Right atrium auricular region (tissue), 2 donors: ENCODE measurements at regions not wholly inside any gene's neighbourhood (a gene's known extent, or its start where the extent isn't known, plus 50 kb on each side); places are given as distances from the start of the nearest gene placed in this dataset.
A peak's percentile ranks its signal among the peaks of the same experiment; 100 is the strongest.
"Not testable (repeated sequence)": the region's sequence is repeated elsewhere in the genome, so short reads cannot be mapped to it uniquely, and the experiment has no call there.

Experiments
- DNase-seq: peaks from one replicate; pipeline ENCODE4 v3.0.0-alpha.2; 2019; ENCODE audit warnings: low spot score
- H3K27ac ChIP-seq, 2 donors: fragments of 200-600 bp; sonication (generic); 1 replicate in 1 of 2; 2 replicates in 1 of 2; pipeline ENCODE4 v1.5.1; 2016 to 2019
- H3K27me3 ChIP-seq, 2 donors: fragments of 200-600 bp; sonication (generic); one replicate each; pipeline versions ENCODE4 v1.5.1 to v1.6.0; 2017 to 2019
- H3K36me3 ChIP-seq: fragments of 200-600 bp; sonication (generic); one replicate; pipeline ENCODE4 v1.5.1; 2016
- H3K4me1 ChIP-seq, 2 donors: fragments of 200-600 bp; sonication (generic); one replicate each; pipeline versions ENCODE4 v1.5.1 to v1.6.0; 2017 to 2019
- H3K4me3 ChIP-seq, 2 donors: fragments of 200-600 bp; sonication (generic); 1 replicate in 1 of 2; 2 replicates in 1 of 2; pipeline ENCODE4 v1.5.1; 2017 to 2019; ENCODE audit warnings: mild to moderate bottlenecking in 1 of 2, moderate library complexity in 1 of 2
- H3K9me3 ChIP-seq, 2 donors: fragments of 200-600 bp; sonication (generic); one replicate each; pipeline ENCODE4 v1.5.1; 2019
- TF ChIP-seq, protein P1 (sequence below), 2 donors: fragments of 200-600 bp; sonication (generic); IDR thresholded peaks; one replicate each; pipeline ENCODE4 v1.5.1; 2019; ENCODE audit warnings: antibody characterized with exemption in 2 of 2

DNA sequence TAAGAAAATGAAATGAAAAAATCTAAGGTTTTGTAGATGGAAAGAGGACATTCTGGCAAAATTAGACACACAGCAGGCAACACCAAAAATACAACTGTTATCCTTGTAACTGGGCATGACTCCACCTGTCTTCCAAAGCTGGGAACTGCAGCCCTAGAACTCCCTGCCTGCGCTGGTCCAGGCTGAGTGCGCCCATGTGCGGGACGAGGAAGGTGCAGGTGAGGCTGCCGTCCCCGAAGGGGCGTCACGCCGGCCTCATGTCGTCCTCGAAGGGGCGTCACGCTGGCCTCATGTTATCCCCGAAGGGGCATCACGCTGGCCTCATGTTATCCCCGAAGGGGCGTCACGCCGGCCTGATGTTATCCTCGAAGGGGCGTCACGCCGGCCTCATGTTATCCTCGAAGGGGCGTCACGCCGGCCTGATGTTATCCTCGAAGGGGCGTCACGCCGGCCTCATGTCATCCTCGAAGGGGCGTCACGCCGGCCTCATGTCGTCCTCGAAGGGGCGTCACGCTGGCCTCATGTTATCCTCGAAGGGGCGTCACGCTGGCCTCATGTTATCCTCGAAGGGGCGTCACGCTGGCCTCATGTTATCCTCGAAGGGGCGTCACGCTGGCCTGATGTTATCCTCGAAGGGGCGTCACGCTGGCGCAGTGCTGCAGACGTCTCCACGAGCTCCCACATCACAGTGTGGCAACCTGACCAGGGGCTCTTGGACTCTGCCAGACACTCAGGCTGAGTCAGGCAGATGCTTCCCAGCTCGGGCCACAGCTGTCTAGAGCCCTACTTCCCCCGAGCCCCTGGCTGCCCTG lies 100.3 kb upstream of the SALL3 start:
- peak; percentile 36 for DNase-seq
- not testable (repeated sequence) for H3K4me3 ChIP-seq, H3K27me3 ChIP-seq, H3K27ac ChIP-seq, H3K36me3 ChIP-seq, H3K9me3 ChIP-seq, H3K4me1 ChIP-seq
- TF ChIP-seq, protein P1, sequence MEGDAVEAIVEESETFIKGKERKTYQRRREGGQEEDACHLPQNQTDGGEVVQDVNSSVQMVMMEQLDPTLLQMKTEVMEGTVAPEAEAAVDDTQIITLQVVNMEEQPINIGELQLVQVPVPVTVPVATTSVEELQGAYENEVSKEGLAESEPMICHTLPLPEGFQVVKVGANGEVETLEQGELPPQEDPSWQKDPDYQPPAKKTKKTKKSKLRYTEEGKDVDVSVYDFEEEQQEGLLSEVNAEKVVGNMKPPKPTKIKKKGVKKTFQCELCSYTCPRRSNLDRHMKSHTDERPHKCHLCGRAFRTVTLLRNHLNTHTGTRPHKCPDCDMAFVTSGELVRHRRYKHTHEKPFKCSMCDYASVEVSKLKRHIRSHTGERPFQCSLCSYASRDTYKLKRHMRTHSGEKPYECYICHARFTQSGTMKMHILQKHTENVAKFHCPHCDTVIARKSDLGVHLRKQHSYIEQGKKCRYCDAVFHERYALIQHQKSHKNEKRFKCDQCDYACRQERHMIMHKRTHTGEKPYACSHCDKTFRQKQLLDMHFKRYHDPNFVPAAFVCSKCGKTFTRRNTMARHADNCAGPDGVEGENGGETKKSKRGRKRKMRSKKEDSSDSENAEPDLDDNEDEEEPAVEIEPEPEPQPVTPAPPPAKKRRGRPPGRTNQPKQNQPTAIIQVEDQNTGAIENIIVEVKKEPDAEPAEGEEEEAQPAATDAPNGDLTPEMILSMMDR (IDR thresholded peaks at IDR 0.05): peak in 1 of 2 donors; percentile 65

DNA sequence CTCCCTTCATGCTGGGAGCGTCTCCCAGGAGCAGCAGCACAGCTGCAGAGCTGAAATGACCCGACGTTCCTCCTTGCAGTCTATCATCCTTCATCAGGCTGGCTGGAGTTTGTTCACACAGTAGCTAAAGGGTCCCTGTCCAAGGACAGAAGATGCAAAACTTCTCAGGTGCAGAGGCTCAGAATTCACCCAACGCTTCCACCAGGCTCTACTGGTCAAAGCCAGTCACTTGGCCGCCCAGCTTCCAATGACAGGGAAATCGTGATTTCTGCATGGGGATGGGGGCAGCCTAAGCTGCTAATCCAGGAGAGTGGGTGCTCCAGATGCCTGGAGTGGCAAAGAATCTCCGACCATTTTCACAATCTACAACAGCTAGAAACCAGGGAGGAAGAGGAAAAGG lies 97.0 kb upstream of the SALL3 start:
- no peaks in the 10 kb centered on the region for H3K4me1 ChIP-seq
- H3K4me3 ChIP-seq: no peak overlapping the region
- TF ChIP-seq, protein P1 (IDR thresholded peaks at IDR 0.05): no peak
- no peaks in the 10 kb centered on the region for H3K36me3 ChIP-seq
- H3K9me3 ChIP-seq: peaks cover 0 to 24% of the 10 kb centered on the region in 2 donors
- no peaks in the 10 kb centered on the region for H3K27me3 ChIP-seq
- DNase-seq: peak; percentile 21
- no peak overlapping the region for H3K27ac ChIP-seq

DNA sequence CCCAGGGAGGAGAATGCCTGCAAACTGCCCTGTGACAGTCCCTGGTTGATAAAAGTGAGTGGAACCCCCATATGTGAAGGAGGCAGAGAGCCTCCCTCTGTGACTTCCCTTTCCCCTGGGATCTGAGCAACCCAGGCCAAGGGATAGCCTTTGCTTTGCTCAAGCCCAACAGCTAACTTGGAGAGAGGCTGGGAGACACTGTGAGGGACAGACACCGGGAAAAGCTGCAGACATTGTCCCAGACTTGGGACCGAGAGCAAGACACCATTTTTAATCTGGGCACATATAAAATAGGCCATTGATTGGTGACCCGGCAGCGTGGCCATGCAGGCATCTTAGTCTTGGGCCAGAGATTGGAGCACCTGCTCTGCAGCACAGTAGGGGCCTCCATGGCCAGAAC lies 96.1 kb upstream of the SALL3 start:
- H3K9me3 ChIP-seq: peaks cover 0 to 31% of the 10 kb centered on the region in 2 donors
- H3K4me1 ChIP-seq: no peaks in the 10 kb centered on the region
- no peaks in the 10 kb centered on the region for H3K36me3 ChIP-seq
- no peaks in the 10 kb centered on the region for H3K27me3 ChIP-seq
- H3K4me3 ChIP-seq: no peak overlapping the region
- TF ChIP-seq, protein P1 (IDR thresholded peaks at IDR 0.05): no peak
- H3K27ac ChIP-seq: no peak overlapping the region
- peak; percentile 21 for DNase-seq

DNA sequence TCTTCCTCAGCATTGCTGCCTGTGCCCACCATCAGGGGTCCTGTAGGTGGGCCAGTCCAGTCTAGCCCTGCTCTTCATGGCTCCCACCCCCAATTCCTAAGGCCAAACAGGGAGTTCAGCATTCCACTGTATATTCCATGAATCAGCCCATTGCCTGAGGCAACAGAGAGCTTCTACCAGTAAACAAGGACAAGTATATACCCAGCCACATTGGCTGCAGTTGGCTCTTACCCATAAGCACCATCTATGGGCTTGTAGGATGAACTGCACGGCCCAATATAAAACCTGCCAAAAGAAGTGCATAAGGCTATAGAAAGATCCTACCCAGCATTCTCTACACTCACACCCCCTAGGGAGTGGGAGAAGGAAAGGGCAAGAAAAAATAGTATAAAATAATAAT lies 95.1 kb upstream of the SALL3 start:
- Histone ChIP-seq H3K4me3 (no peak overlapping the region), H3K36me3 (no peaks in the 10 kb centered on the region), H3K4me1 (no peaks in the 10 kb centered on the region), H3K9me3 (peaks cover 6 to 41% of the 10 kb centered on the region in 2 donors), H3K27me3 (no peaks in the 10 kb centered on the region), H3K27ac (no peak overlapping the region)
- TF ChIP-seq, protein P1 (IDR thresholded peaks at IDR 0.05): no peak
- no peak for DNase-seq

DNA sequence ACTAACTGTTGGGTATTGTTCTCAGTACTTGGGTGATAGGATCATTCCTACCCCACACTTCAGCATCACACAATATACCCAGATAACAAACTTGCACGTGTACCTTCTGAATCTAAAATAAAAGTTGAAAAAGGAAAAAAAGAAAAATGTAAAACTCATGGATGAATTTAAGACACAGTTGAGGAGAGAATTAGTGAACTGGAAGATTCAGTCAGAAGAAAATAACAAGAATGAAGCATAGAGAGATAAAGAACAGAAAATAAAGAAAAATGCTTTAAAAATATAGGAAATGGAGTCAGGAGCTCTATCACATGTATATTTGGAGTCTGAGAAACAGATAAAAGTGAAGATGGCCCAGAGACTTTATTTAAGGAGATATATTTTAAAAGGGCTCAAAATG lies 90.4 kb upstream of the SALL3 start:
- TF ChIP-seq, protein P1 (IDR thresholded peaks at IDR 0.05): no peak
- H3K27me3 ChIP-seq: no peaks in the 10 kb centered on the region
- H3K4me3 ChIP-seq: no peak overlapping the region
- DNase-seq: no peak
- peaks cover 6 to 48% of the 10 kb centered on the region in 2 donors for H3K9me3 ChIP-seq
- H3K4me1 ChIP-seq: no peaks in the 10 kb centered on the region
- H3K36me3 ChIP-seq: no peaks in the 10 kb centered on the region
- H3K27ac ChIP-seq: no peak overlapping the region

DNA sequence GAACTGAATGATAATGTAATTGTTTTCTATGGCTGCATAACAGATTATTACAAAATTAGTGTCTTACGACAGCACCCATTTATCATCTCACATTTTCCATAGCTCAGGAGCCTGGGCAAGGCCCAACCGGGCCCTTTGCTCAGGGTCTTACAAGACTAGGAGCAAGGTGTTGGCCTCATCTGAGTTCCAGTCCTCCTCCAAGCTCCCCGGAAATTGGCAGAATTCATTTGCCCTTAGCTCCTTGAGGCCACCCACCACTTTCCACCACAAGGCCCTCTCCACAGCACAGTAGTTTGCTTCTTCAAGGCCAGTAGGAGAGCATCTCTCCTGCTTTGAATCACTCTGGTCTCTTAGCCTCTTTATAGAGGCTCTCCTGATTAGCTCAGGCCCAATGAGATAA lies 89.2 kb upstream of the SALL3 start:
- no peak overlapping the region for H3K4me3 ChIP-seq
- H3K36me3 ChIP-seq: no peaks in the 10 kb centered on the region
- H3K4me1 ChIP-seq: no peaks in the 10 kb centered on the region
- peak; percentile 34 for DNase-seq
- no peaks in the 10 kb centered on the region for H3K27me3 ChIP-seq
- TF ChIP-seq, protein P1 (IDR thresholded peaks at IDR 0.05): no peak
- no peak overlapping the region for H3K27ac ChIP-seq
- peaks cover 6 to 37% of the 10 kb centered on the region in 2 donors for H3K9me3 ChIP-seq
